Lung (tissue), 11 donors: ENCODE measurements at regions not wholly inside any gene's neighbourhood (a gene's known extent, or its start where the extent isn't known, plus 50 kb on each side); places are given as distances from the start of the nearest gene placed in this dataset.

Source experiments
- ATAC-seq: fragments of 200-7000 bp; cut with Tn5 transposase; one replicate; pipeline ENCODE4 v1.9.1; 2020; ENCODE audit warnings: moderate number of reproducible peaks; ENCODE audit not compliant: insufficient read depth, low FRiP score
- DNase-seq, 3 donors: peaks; one replicate each; pipeline ENCODE4 v3.0.0-alpha.2; 2013 to 2017
- H3K27ac ChIP-seq, 2 donors: one replicate each; pipeline ENCODE4 v1.5.1; 2013; ENCODE audit warnings: mild to moderate bottlenecking in 2 of 2, moderate library complexity in 2 of 2, control low read depth in 1 of 2, inconsistent platforms in 1 of 2, low read depth in 1 of 2, low read length in 1 of 2
- H3K27me3 ChIP-seq, 3 donors: one replicate each; pipeline ENCODE4 v1.5.1; 2013; ENCODE audit warnings: low read length in 2 of 3; ENCODE audit not compliant: control insufficient read depth in 3 of 3, insufficient read depth in 3 of 3
- H3K36me3 ChIP-seq, 4 donors: one replicate each; pipeline ENCODE4 v1.5.1; 2013; ENCODE audit warnings: low read length in 4 of 4, mild to moderate bottlenecking in 1 of 4, moderate library complexity in 1 of 4; ENCODE audit not compliant: control insufficient read depth in 4 of 4, insufficient read depth in 4 of 4
- H3K4me1 ChIP-seq, 5 donors: one replicate each; pipeline ENCODE4 v1.5.1; 2013; ENCODE audit warnings: low read length in 5 of 5, mild to moderate bottlenecking in 2 of 5, moderate library complexity in 1 of 5; ENCODE audit not compliant: control insufficient read depth in 5 of 5, insufficient read depth in 5 of 5
- H3K4me3 ChIP-seq: one replicate; pipeline ENCODE4 v1.5.1; 2013; ENCODE audit warnings: mild to moderate bottlenecking, control low read depth, moderate library complexity
- H3K9ac ChIP-seq, 2 donors: one replicate each; pipeline ENCODE4 v1.5.1; 2013; ENCODE audit warnings: low read length in 2 of 2, control low read depth in 1 of 2; ENCODE audit not compliant: insufficient read depth in 1 of 2
- H3K9me3 ChIP-seq, 4 donors: one replicate each; pipeline ENCODE4 v1.5.1; 2013; ENCODE audit warnings: low read length in 3 of 4, mild to moderate bottlenecking in 1 of 4, moderate library complexity in 1 of 4; ENCODE audit not compliant: control insufficient read depth in 4 of 4, insufficient read depth in 3 of 4
- WGBS, 2 donors: extraction: QIAGEN DNeasy Blood & Tissue Kit; methylation state at CpG; one replicate each; pipeline ENCODE4 v1.1.7; 2013; 5-methylcytosine and 5-hydroxymethylcytosine counted together
- TF ChIP-seq, protein P1 (sequence below): IDR thresholded peaks from 2 replicates; pipeline ENCODE4 v1.5.1; 2012; ENCODE audit warnings: mild to moderate bottlenecking; ENCODE audit errors: control extremely low read depth, extremely low read depth
- donor health status: control.
- donor health status: control.
- donor health status: Bipolar disorder and iron deficiency.
- donor health status: healthy.
- donor health status: DM: yes; HTN: yes; CAD: no.

DNA sequence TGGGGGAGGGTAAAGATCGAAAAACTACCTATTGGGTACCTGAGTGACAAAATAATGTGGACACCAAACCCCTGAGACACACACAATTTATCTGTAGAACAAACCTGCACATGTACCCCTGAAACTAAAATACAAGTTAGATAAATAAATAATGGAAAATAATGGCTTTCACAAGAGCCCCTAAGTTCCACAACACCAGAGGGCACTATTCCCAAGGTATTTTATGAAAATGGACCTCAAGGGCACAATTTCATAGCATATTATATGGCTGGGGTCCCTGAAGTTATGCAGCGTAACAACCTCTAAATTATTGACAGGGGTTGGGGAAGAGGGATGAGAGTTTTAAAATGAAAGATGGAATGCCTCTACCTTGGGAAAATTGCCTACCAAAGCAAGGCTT is 81.3 kb upstream of the TMEM33 start:
- no peaks in the 10 kb centered on the region for H3K36me3 ChIP-seq
- DNase-seq (no peak), ATAC-seq (no peak)
- H3K4me3 ChIP-seq, result no peak overlapping the region
- TF ChIP-seq, protein P1, sequence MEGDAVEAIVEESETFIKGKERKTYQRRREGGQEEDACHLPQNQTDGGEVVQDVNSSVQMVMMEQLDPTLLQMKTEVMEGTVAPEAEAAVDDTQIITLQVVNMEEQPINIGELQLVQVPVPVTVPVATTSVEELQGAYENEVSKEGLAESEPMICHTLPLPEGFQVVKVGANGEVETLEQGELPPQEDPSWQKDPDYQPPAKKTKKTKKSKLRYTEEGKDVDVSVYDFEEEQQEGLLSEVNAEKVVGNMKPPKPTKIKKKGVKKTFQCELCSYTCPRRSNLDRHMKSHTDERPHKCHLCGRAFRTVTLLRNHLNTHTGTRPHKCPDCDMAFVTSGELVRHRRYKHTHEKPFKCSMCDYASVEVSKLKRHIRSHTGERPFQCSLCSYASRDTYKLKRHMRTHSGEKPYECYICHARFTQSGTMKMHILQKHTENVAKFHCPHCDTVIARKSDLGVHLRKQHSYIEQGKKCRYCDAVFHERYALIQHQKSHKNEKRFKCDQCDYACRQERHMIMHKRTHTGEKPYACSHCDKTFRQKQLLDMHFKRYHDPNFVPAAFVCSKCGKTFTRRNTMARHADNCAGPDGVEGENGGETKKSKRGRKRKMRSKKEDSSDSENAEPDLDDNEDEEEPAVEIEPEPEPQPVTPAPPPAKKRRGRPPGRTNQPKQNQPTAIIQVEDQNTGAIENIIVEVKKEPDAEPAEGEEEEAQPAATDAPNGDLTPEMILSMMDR, result no peak
- H3K27ac ChIP-seq, result no peak overlapping the region
- WGBS, 2 donors, result 90 to 92% methylated on average over 2 of the region's 2 CpGs
- peaks cover 0 to 21% (median 16%) of the 10 kb centered on the region in 3 donors for H3K27me3 ChIP-seq
- H3K9ac ChIP-seq, result no peak overlapping the region
- no peaks in the 10 kb centered on the region for H3K9me3 ChIP-seq
- no peaks in the 10 kb centered on the region for H3K4me1 ChIP-seq

DNA sequence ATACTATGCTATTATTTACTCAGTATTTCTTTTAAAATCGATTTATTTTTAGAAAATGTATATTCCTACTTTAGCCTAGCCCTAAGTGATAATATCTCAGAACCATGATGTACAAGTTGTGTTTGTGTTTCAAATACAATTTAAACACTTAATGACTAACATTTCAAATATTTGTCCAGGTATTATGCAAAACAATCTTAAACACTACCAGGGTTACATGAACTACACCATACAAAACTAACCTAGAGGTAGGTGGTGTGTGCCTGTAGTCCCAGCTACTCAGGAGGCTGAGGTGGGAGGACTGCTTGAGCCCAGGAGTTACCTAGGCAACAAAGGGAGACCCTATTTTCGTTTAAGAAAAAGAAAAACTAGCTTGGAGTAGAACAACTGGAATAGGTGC is 83.0 kb upstream of the TMEM33 start:
- Histone ChIP-seq H3K27ac (no peak overlapping the region), H3K9ac (no peak overlapping the region), H3K27me3 (peaks cover 0 to 10% (median 5%) of the 10 kb centered on the region in 3 donors), H3K9me3 (no peaks in the 10 kb centered on the region), H3K36me3 (no peaks in the 10 kb centered on the region), H3K4me3 (no peak overlapping the region), H3K4me1 (no peaks in the 10 kb centered on the region)
- ATAC-seq, result no peak
- TF ChIP-seq, protein P1, result no peak
- 53 to 70% methylated on average over 2 of the region's 2 CpGs for WGBS, 2 donors
- no peak for DNase-seq

DNA sequence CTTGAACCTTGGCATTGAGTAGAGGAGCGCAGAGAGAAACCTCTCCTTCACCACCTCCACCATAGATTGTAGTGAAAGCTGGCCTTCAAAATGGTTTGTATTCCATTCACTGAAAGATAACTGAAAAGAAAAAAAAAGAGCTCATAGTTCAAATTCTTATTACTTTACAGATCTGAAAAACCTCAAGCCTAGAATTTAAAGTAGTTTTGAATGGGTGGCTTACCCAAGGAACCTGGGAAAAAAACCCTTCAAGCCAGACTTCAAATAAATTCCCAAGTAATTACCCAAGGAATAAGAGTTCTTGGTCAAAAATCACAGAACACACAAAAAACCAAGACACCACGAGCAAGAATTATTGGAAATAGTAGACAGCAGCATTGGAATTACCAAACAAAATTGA is 83.6 kb upstream of the TMEM33 start:
- 75 to 79% methylated on average over 2 of the region's 2 CpGs for WGBS, 2 donors
- H3K27ac ChIP-seq, result no peak overlapping the region
- H3K9me3 ChIP-seq, result no peaks in the 10 kb centered on the region
- no peak overlapping the region for H3K9ac ChIP-seq
- no peak overlapping the region for H3K4me3 ChIP-seq
- H3K4me1 ChIP-seq, result no peaks in the 10 kb centered on the region
- DNase-seq (no peak), ATAC-seq (no peak)
- no peaks in the 10 kb centered on the region for H3K36me3 ChIP-seq
- TF ChIP-seq, protein P1, result no peak
- H3K27me3 ChIP-seq, result peaks cover 0 to 8% (median 5%) of the 10 kb centered on the region in 3 donors

DNA sequence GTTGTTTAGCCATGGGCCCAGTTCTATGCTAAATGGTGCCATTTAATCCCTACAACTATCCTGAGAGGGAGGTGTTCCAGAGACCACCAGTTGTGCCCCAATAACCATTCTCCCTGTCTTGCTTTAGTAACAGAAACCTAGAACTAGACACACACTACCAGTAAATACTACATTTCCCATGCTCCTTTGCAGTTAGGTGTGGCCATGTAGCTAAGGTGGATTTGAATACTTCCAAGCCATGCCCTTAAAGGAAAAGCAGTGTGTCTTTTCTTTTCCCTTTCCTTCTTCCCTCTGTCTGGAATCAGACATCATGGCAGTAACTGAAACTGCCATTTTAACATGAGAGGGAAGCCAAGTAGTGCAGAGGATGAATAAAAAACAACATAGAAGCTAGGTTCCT is 90.9 kb upstream of the TMEM33 start:
- no peak overlapping the region for H3K27ac ChIP-seq
- no peaks in the 10 kb centered on the region for H3K36me3 ChIP-seq
- H3K27me3 ChIP-seq, result peaks cover 0 to 2% (median 2%) of the 10 kb centered on the region in 3 donors
- no peak overlapping the region for H3K4me3 ChIP-seq
- H3K4me1 ChIP-seq, result no peaks in the 10 kb centered on the region
- ATAC-seq (no peak), DNase-seq (no peak)
- TF ChIP-seq, protein P1, result no peak
- H3K9ac ChIP-seq, result no peak overlapping the region
- no peaks in the 10 kb centered on the region for H3K9me3 ChIP-seq
